ENCODE measurements at regions not wholly inside any gene's neighbourhood (a gene's known extent, or its start where the extent isn't known, plus 50 kb on each side); places are given as distances from the start of the nearest gene placed in this dataset.
"Not testable (repeated sequence)": the region's sequence is repeated elsewhere in the genome, so short reads cannot be mapped to it uniquely, and the experiment has no call there.

DNA sequence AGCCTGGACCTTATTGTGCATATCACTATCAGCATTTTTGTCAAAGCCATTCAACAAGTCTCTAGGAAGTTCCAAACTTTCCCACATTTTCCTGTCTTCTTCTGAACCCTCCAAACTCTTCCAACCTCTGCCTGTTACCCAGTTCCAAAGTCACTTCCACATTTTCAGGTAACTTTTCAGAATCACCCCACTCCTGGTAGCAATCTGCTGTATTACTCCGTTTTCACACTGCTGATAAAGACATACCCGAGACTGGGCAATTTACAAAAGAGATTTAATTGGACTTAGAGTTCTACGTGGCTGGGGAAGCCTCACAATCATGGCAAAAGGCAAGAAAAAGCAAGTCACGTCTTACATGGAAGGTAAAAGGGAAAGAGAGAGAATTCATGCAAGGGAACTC lies 293.4 kb downstream of the C11orf87 start:
- TF ChIP-seq CTCF (conservative IDR thresholded peaks at IDR 0.05 in 1 of 2, IDR thresholded peaks at IDR 0.05 in 1 of 2; ENCODE audit: extremely low read depth in 1 of 2, insufficient read depth in 1 of 2, low read depth in 1 of 2, low read length in 2 of 2); EZH2 (IDR thresholded peaks at IDR 0.05; ENCODE audit: borderline replicate concordance, low read length): not testable (repeated sequence)
